OCI-LY3 (cell line): ENCODE measurements at regions not wholly inside any gene's neighbourhood (a gene's known extent, or its start where the extent isn't known, plus 50 kb on each side); places are given as distances from the start of the nearest gene placed in this dataset.

Source experiments
- H2AFZ ChIP-seq: fragments of 200-600, 300-600 bp; shearing (Covaris generic); 2 replicates; pipeline ENCODE4 v1.6.0; 2014; ENCODE audit warnings: antibody characterized with exemption, low read depth, low read length
- H3K27ac ChIP-seq: fragments of 200-600, 300-600 bp; sonication (generic); 2 replicates; pipeline ENCODE4 v1.5.1; 2014; ENCODE audit warnings: mild to moderate bottlenecking, low read length, moderate library complexity, mixed read lengths
- H3K27me3 ChIP-seq: fragments of 200-600, 300-600 bp; sonication (generic); 2 replicates; pipeline ENCODE4 v1.6.1; 2014; ENCODE audit warnings: low read depth, low read length, mixed read lengths
- H3K36me3 ChIP-seq: fragments of 200-600, 300-600 bp; sonication (generic); replicated peaks from 2 replicates; pipeline ENCODE3; 2014; ENCODE audit warnings: low read depth, low read length, mixed read lengths
- H3K4me1 ChIP-seq: fragments of 300-600, 200-600 bp; sonication (generic); 2 replicates; pipeline ENCODE4 v1.6.1; 2014; ENCODE audit warnings: low read length, mixed read lengths
- H3K4me2 ChIP-seq: fragments of 200-600, 300-600 bp; sonication (generic); 2 replicates; pipeline ENCODE4 v1.6.1; 2014; ENCODE audit warnings: low read length, mixed read lengths
- H3K4me3 ChIP-seq: fragments of 300-600, 200-600 bp; sonication (generic); 2 replicates; pipeline ENCODE4 v1.5.1; 2014; ENCODE audit warnings: antibody characterized with exemption, mild to moderate bottlenecking, low read length, moderate library complexity
- H3K79me2 ChIP-seq: fragments of 300-600, 200-600 bp; shearing (Covaris generic); 2 replicates; pipeline ENCODE4 v1.6.1; 2014; ENCODE audit warnings: mild to moderate bottlenecking, low read length, mixed read lengths
- H3K9ac ChIP-seq: fragments of 300-600, 200-600 bp; shearing (Covaris generic); 2 replicates; pipeline ENCODE4 v1.6.0; 2014; ENCODE audit warnings: mild to moderate bottlenecking, low read length, moderate library complexity
- H3K9me3 ChIP-seq: fragments of 200-600, 300-600 bp; shearing (Covaris generic); 2 replicates; pipeline ENCODE4 v1.6.1; 2014; ENCODE audit warnings: low read length, mixed read lengths; ENCODE audit not compliant: insufficient read depth
- H4K20me1 ChIP-seq: fragments of 200-600, 300-600 bp; sonication (generic); 2 replicates; pipeline ENCODE4 v1.6.1; 2016; ENCODE audit warnings: low read length, mixed read lengths; ENCODE audit not compliant: insufficient read depth
- CTCF ChIP-seq: fragments of 200-600, 300-600 bp; sonication (generic); IDR thresholded peaks from 2 replicates; pipeline ENCODE4 v1.5.1; 2014; ENCODE audit warnings: antibody characterized with exemption, low read length, low read depth
- EZH2phosphoT487 ChIP-seq: fragments of 200-600 bp; shearing (Covaris generic); IDR thresholded peaks from 2 replicates; pipeline ENCODE4 v1.6.1; 2018; ENCODE audit warnings: antibody characterized with exemption, mixed run types, low read depth

- Histone ChIP-seq H3K27ac (no peak overlapping the region), H3K27me3 (no peaks in the 10 kb centered on the region)
- TF ChIP-seq EZH2phosphoT487 (no peak), CTCF (no peak)
Observed at GRCh38 chrX:10794203-10794630, 173.8 kb upstream of the MID1 start.

GRCh38 chrX:10795721-10796120 lies 175.3 kb upstream of the MID1 start:
- no peak overlapping the region for H3K27ac ChIP-seq
- no peak overlapping the region for H2AFZ ChIP-seq
- H3K9me3 ChIP-seq = no peaks in the 10 kb centered on the region
- no peak overlapping the region for H3K4me2 ChIP-seq
- no peaks in the 10 kb centered on the region for H3K27me3 ChIP-seq
- no peaks in the 10 kb centered on the region for H3K79me2 ChIP-seq
- H3K9ac ChIP-seq = no peak overlapping the region
- H3K4me3 ChIP-seq = no peak overlapping the region
- no peaks in the 10 kb centered on the region for H4K20me1 ChIP-seq
- H3K36me3 ChIP-seq = no peaks in the 10 kb centered on the region
- H3K4me1 ChIP-seq = no peaks in the 10 kb centered on the region
- no peak for TF ChIP-seq EZH2phosphoT487

More at GRCh38 chrX:10794203-10794630, 173.8 kb upstream of the MID1 start:
- Histone ChIP-seq H2AFZ (no peak overlapping the region), H3K9me3 (no peaks in the 10 kb centered on the region), H3K4me2 (no peak overlapping the region), H3K36me3 (no peaks in the 10 kb centered on the region), H3K79me2 (no peaks in the 10 kb centered on the region), H3K9ac (no peak overlapping the region), H4K20me1 (no peaks in the 10 kb centered on the region), H3K4me3 (no peak overlapping the region), H3K4me1 (no peaks in the 10 kb centered on the region)

GRCh38 chrX:10797466-10797865 lies 177.1 kb upstream of the MID1 start:
- Histone ChIP-seq H3K27me3 (no peaks in the 10 kb centered on the region), H3K9ac (no peak overlapping the region), H3K79me2 (no peaks in the 10 kb centered on the region), H3K4me1 (no peaks in the 10 kb centered on the region), H3K36me3 (no peaks in the 10 kb centered on the region), H3K9me3 (no peaks in the 10 kb centered on the region), H3K4me3 (no peak overlapping the region), H3K27ac (no peak overlapping the region), H2AFZ (no peak overlapping the region), H3K4me2 (no peak overlapping the region), H4K20me1 (no peaks in the 10 kb centered on the region)
- no peak for TF ChIP-seq CTCF
- no peak for TF ChIP-seq EZH2phosphoT487

DNA sequence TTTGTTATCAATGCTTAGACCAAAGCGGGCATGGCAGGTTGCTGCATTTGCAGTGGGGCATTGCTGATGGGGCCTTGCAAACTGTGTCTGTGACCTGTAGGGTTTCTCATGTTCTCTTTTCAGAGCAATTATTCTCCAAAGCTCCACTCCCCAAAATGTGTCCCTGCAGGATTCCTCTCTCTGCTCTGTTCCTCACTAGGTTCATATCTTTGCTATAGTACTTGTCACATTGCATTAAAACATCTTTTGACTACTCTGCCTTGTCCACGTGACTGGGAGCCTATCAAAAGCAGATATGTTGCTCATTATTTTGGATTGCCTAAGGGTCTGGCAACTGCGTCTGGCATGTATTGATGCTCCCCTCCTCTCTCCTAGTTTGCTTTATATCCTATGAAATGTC lies 177.7 kb upstream of the MID1 start:
- no peaks in the 10 kb centered on the region for H3K4me1 ChIP-seq
- H2AFZ ChIP-seq = no peak overlapping the region
- no peak overlapping the region for H3K4me2 ChIP-seq
- no peaks in the 10 kb centered on the region for H3K36me3 ChIP-seq
- H3K4me3 ChIP-seq = no peak overlapping the region
- no peaks in the 10 kb centered on the region for H3K27me3 ChIP-seq
- H3K9ac ChIP-seq = no peak overlapping the region
- H3K9me3 ChIP-seq = no peaks in the 10 kb centered on the region
- TF ChIP-seq CTCF (no peak), EZH2phosphoT487 (no peak)
- H3K27ac ChIP-seq = no peak overlapping the region
- no peaks in the 10 kb centered on the region for H3K79me2 ChIP-seq
- no peaks in the 10 kb centered on the region for H4K20me1 ChIP-seq

GRCh38 chrX:10800796-10801195 lies 180.4 kb upstream of the MID1 start:
- H4K20me1 ChIP-seq = no peaks in the 10 kb centered on the region
- no peaks in the 10 kb centered on the region for H3K79me2 ChIP-seq
- H3K4me3 ChIP-seq = no peak overlapping the region
- TF ChIP-seq EZH2phosphoT487 (no peak), CTCF (no peak)
- H3K27me3 ChIP-seq = no peaks in the 10 kb centered on the region
- H3K4me2 ChIP-seq = no peak overlapping the region
- no peaks in the 10 kb centered on the region for H3K36me3 ChIP-seq
- H3K9ac ChIP-seq = no peak overlapping the region
- no peaks in the 10 kb centered on the region for H3K4me1 ChIP-seq
- no peak overlapping the region for H3K27ac ChIP-seq
- no peaks in the 10 kb centered on the region for H3K9me3 ChIP-seq
- H2AFZ ChIP-seq = no peak overlapping the region
